Stimulated activated CD4-positive, alpha-beta T cell treated with anti-CD3 and anti-CD28 coated beads, Interleukin-4, amount 100 ng/mL, for 48 hours (primary cell): ENCODE measurements at regions not wholly inside any gene's neighbourhood (a gene's known extent, or its start where the extent isn't known, plus 50 kb on each side); places are given as distances from the start of the nearest gene placed in this dataset.
"Not testable (repeated sequence)": the region's sequence is repeated elsewhere in the genome, so short reads cannot be mapped to it uniquely, and the experiment has no call there.

Experiments used
- DNase-seq, 2 donors: peaks; one replicate each; pipeline ENCODE4 v3.0.0-alpha.2; 2020; ENCODE audit warnings: low read depth in 2 of 2

DNA sequence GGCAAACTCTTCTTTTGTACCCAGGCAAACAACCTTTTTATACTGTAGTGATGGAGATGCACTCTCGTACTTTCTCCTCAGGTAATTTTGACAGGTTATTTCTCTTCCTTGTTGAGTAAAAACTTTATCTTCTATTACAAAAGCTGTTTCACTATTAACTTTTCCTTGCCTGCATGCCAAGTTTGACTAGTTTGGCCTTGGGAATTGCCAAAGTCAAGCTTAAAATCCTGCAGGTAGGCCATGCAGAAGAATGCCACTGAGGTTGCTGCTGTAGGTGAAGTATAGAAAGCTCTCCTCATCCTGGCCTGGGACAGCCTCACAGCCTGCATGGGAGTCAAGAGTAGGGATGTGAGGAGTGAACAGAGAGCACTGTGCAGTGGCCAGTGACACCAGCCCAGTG is 1293.5 kb upstream of the CHAC2 start:
- DNase-seq, result no peak

DNA sequence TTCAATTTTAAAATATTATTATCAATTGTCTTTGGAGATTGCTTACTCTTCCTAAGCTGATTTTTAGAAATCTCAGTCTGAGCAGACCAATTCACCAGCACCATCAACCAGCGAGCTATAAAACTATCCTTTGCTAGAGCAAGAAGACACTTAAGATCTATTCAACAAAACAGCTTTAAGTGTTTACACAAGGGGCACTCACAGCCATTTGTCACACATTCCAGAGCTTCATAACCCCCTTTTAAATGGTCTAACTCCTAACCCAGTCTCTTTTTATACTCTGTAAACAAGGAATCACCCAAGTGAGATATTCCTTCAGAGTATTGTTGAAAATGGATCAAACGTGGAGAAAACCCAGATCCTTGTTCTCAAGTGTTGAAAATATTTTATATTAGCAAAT is 1294.1 kb upstream of the CHAC2 start:
- no peak for DNase-seq

DNA sequence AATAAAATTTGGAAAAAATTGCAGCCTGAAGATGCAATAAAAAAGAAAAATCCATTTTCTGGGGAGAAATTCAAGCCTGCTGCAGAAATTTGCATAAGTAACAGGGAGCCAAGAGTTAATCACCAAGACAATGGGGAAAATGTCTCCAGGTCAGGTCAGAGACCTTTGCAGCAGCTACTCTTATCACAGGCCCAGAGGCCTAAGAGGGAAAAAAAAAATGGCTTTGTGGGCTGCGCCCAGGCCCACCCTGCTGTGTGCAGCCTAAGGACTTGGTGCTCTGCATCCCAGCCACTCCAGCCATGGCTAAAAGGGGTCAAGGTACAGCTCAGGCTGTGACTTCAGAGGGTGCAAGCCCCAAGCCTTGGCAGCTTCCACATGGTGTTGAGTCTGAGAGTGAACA is 1297.1 kb upstream of the CHAC2 start:
- DNase-seq, result not testable (repeated sequence)

- no peak for DNase-seq
Measured at GRCh38 chr2:52467189-52467588, 1300.4 kb upstream of the CHAC2 start.

DNA sequence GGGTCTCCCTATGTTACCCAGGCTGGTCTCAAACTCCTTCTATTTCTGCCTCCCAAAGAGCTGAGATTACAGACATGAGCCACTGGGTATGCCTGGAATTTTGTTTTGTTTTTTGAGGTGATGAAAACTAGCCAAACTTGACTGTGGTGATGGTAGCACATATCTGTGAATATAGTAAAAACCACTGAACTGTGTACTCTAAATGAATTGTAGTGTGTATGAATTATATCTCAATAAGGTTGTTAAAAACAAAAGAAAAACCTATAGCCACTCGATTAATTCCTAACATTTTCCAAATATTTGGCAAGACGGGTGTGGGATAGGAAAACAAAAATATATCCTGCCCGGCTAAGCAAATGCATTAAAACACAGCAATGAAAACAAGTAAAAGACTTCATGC is 1302.3 kb upstream of the CHAC2 start:
- no peak for DNase-seq

DNA sequence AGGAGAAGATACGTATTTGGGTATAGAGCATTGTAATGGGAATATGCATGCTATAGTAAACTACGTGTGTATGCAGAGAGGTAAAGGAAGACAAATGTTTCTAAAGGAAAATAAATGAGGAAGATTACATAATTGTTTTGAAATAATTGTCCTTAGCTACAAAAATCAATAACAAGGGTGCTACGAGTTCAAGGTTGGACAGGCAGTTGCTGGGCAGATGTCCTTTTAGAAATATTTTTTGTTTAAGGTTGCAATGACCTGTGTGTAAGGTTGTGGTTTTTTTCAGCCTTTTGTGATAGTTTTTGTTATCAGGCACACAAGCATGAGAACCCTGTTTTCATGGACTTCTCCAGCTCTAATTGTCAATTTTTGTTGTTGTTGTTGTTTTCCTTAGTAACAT is 1304.1 kb upstream of the CHAC2 start:
- DNase-seq, result no peak

DNA sequence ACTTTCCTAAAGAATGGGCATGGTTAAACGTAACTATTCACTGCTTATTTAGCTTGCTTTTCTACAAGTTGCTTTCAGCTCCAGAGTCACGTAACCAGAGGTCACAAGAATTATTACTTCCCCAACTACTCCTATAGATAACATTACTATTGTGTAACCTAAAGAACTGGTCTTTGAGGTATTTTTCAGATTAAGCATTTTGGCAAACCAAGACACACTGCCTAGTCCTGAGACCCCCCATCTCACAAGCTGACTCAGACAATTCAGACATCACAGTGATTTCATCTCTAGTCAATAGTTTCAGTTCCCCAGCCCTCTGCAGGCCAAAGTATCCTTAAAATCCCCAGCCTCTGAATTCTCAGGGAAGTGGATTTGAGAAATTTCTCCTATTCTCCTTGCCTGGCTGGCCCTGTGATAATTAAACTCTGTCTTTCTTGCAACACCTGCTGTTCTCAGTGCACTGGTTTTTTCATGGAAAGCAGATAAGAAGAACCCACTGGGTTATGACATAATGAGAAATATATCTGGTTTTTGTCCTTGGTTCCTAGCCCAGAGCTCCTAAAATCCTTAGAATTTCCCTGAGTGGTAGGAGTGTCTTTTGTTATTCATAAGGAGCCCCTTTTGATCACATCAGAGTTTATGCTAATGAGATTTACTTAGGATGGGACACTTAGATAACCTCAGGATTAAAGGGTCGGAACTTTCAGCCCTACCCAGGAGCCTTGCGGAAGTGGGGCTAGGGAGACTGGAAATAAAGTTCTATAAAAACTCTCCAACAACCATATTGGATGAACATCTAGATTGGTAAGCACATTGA is 1310.8 kb upstream of the CHAC2 start:
- DNase-seq, result no peak

GRCh38 chr2:52454962-52455361 is 1312.6 kb upstream of the CHAC2 start:
- DNase-seq, result no peak

- no peak for DNase-seq
Measured at GRCh38 chr2:52452201-52452600, 1315.4 kb upstream of the CHAC2 start.

- DNase-seq, result no peak
Measured at GRCh38 chr2:52445686-52446085, 1321.9 kb upstream of the CHAC2 start.

DNA sequence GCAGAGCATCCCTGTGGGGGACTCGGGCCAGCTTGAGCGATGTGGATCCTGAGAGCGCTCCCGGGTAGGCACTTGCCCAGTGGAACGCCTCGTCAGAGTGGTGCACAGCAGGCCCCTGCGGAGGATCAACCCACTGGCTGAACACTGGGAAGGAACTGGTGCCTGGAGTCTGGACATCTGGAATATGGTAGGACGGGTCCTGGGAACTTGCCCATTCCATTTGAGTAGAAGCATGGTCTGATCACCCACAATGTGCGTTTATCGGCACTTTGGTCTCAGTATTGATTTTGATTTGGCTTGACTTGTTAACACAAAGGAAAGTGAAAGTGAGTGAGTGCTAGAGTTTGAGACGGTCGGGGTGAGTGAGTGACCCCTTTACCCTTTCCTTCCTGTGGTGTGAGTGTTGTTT is 1336.2 kb upstream of the CHAC2 start:
- no peak for DNase-seq

GRCh38 chr2:52429740-52430139 is 1337.9 kb upstream of the CHAC2 start:
- DNase-seq, result no peak

DNA sequence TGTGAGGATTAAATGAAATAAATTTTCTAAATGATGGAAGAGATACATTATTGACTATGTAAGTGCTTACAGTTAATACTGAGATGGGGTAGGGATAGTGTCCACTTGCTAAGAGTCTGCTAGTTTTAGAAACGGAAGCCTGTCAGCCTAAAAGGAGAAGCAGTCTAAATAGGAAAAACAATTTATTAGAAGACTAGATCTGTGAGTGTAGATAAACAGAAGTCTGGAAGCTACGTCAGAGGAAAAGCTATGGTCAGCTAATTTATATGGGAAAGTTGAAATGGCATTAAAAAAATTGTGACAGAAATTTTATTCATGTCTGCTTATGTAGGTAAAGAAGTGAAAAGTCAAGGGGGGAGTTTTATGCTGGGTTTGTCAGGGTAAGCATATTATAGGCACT is 1338.4 kb upstream of the CHAC2 start:
- no peak for DNase-seq

GRCh38 chr2:52428224-52428623 is 1339.4 kb upstream of the CHAC2 start:
- DNase-seq, result no peak

- DNase-seq, result no peak
Measured at GRCh38 chr2:52423655-52424054, 1343.9 kb upstream of the CHAC2 start.

DNA sequence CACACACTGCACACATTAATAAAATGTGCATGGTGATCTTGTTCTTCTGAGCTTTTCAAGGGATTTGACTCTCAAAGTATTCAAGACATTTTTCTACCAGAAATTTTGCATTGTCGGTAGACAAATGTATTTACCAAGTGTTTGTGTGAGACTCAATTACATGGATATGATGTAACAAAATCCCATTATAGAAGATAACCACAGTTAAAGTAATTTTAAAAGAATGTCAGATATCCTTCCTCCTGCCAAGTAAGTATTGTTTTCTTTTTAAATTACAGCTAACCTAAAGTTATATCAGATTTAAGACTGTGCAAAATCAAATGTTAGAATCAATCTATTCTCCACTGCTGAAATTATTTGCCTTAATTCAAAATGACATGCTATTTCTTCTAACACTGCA is 1344.5 kb upstream of the CHAC2 start:
- no peak for DNase-seq

DNA sequence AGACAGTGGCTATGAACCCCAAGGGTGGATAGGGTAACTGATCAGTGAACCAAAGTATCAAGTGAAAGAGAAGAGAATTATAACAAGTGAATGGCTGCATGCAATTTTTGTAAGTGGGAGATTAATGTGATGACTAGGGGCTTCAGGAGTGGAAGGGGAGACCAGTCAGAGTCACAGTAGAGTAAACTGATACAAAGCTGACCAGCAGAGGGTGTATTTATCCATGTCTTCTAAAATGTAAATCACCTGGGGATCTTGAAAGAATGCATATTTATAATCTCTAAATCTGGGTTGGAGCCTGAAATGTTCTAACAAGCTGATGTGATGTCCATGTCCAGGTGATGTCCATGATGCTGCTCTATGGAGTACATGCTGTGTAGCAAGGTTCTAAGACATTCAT is 1351.3 kb upstream of the CHAC2 start:
- no peak for DNase-seq

DNA sequence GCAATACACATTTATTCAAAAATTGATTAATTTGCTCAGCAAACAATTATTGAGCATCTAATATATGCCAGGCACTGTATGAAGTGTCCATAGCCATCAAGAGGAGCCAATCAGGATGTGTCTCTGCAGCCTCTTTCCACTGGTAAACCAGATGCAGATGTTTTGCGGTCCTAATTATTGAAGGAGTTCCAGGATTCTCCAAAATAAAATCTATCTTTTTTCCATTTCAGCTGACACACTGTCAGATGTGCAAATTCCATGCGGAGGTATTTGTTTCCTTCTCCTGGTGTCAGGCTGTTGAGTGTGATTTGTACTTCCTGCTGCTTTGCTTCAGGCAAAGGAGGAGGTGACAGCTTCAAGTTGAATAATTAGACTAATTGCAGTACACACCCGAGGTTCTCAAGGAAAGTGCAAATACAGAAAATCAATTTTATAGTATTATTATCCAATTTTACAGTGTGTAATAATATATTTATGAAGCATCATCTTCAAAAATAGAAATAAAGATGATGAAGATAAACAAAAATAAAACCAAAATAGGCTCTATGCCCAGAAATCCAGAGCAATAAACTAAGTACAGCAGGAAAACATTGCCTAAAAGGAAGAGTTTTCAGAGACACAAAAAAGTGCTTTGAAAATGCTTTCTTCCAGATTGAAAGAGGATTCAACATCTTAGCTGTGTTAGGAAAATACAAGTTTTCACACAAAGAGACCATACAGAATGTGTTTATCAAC is 1352.9 kb upstream of the CHAC2 start:
- no peak for DNase-seq

GRCh38 chr2:52409308-52410118 is 1358.1 kb upstream of the CHAC2 start:
- DNase-seq, result not testable (repeated sequence)

- no peak for DNase-seq
Measured at GRCh38 chr2:52405980-52406379, 1361.6 kb upstream of the CHAC2 start.

- DNase-seq, result no peak
Measured at GRCh38 chr2:52404866-52405265, 1362.7 kb upstream of the CHAC2 start.

- no peak for DNase-seq
Measured at GRCh38 chr2:52404046-52404445, 1363.6 kb upstream of the CHAC2 start.

DNA sequence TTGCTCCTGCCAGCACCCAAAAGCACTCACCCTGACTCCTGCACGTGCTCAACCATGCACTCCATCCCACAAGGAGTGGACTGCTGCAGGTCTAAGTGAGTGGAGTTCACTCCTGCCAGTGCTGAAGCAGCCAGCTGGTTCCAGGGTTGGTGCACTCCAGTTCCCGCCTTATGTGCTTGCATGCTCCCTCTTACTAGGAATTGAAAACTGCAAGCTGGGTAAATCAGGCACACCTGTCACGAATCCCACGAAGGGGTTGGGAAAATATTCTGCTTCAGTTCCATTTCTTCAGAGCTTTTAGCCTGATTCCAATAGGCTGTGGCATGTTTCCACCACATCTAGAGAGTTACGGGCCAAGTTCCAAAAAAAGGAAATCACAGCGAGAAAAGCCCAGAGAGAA is 1365.5 kb upstream of the CHAC2 start:
- no peak for DNase-seq
